SK-N-MC (cell line): ENCODE measurements at regions not wholly inside any gene's neighbourhood (a gene's known extent, or its start where the extent isn't known, plus 50 kb on each side); places are given as distances from the start of the nearest gene placed in this dataset.

Source experiments
- DNase-seq: peaks from one replicate; pipeline ENCODE4 v3.0.0-alpha.2; 2011; ENCODE audit warnings: low read depth, low spot score
- H3K27ac ChIP-seq: fragments of 200-600 bp; sonication (generic); 2 replicates; pipeline ENCODE4 v1.5.1; 2016; ENCODE audit warnings: mixed run types
- H3K36me3 ChIP-seq: fragments of 200-600 bp; sonication (generic); 2 replicates; pipeline ENCODE4 v1.6.1; 2017; ENCODE audit warnings: antibody characterized with exemption, low read length, mixed read lengths; ENCODE audit not compliant: insufficient read depth
- H3K4me3 ChIP-seq: fragments of 200-600 bp; sonication (generic); 2 replicates; pipeline ENCODE4 v1.5.1; 2016
- H3K9ac ChIP-seq: fragments of 200-600 bp; sonication (generic); 2 replicates; pipeline ENCODE4 v1.8.0; 2017; ENCODE audit warnings: mixed run types, mixed read lengths; ENCODE audit not compliant: insufficient read length
- H3K9me3 ChIP-seq: fragments of 200-600 bp; sonication (generic); 2 replicates; pipeline ENCODE4 v1.6.1; 2017; ENCODE audit warnings: low read depth, mild to moderate bottlenecking, antibody characterized with exemption, low read length, moderate library complexity, mixed read lengths
- EZH2 ChIP-seq: fragments of 200-600 bp; sonication (generic); IDR thresholded peaks from one replicate; pipeline ENCODE4 v1.6.1; 2017; ENCODE audit warnings: antibody characterized with exemption
- FOXP2 ChIP-seq: optimal IDR thresholded peaks from 2 replicates; pipeline ENCODE3; 2011; ENCODE audit warnings: mild to moderate bottlenecking, moderate library complexity; ENCODE audit not compliant: insufficient read depth; ENCODE audit errors: extremely low read length, control extremely low read depth
- POLR2AphosphoS5 ChIP-seq: IDR thresholded peaks from 2 replicates; pipeline ENCODE4 v1.6.1; 2012; ENCODE audit warnings: mild to moderate bottlenecking, low read depth, low read length, borderline replicate concordance

GRCh38 chrX:10932842-10933440 lies 178.2 kb upstream of the HCCS start:
- H3K9ac ChIP-seq: no peak overlapping the region
- no peak overlapping the region for H3K27ac ChIP-seq
- no peaks in the 10 kb centered on the region for H3K36me3 ChIP-seq
- no peak overlapping the region for H3K4me3 ChIP-seq
- no peak for DNase-seq
- H3K9me3 ChIP-seq: no peaks in the 10 kb centered on the region
- no peak for TF ChIP-seq EZH2
- TF ChIP-seq FOXP2: no peak
- TF ChIP-seq POLR2AphosphoS5: no peak

GRCh38 chrX:10935501-10935900 lies 175.6 kb upstream of the HCCS start:
- no peaks in the 10 kb centered on the region for H3K36me3 ChIP-seq
- DNase-seq: no peak
- H3K9ac ChIP-seq: no peak overlapping the region
- TF ChIP-seq POLR2AphosphoS5: no peak
- no peak for TF ChIP-seq FOXP2
- no peak for TF ChIP-seq EZH2
- H3K9me3 ChIP-seq: no peaks in the 10 kb centered on the region
- no peak overlapping the region for H3K4me3 ChIP-seq
- no peak overlapping the region for H3K27ac ChIP-seq

- Histone ChIP-seq H3K4me3 (no peak overlapping the region), H3K9ac (no peak overlapping the region), H3K9me3 (no peaks in the 10 kb centered on the region), H3K36me3 (no peaks in the 10 kb centered on the region), H3K27ac (no peak overlapping the region)
- no peak for DNase-seq
- TF ChIP-seq EZH2 (no peak), FOXP2 (no peak), POLR2AphosphoS5 (no peak)
Measured at GRCh38 chrX:10936976-10937375, 174.2 kb upstream of the HCCS start.

DNA sequence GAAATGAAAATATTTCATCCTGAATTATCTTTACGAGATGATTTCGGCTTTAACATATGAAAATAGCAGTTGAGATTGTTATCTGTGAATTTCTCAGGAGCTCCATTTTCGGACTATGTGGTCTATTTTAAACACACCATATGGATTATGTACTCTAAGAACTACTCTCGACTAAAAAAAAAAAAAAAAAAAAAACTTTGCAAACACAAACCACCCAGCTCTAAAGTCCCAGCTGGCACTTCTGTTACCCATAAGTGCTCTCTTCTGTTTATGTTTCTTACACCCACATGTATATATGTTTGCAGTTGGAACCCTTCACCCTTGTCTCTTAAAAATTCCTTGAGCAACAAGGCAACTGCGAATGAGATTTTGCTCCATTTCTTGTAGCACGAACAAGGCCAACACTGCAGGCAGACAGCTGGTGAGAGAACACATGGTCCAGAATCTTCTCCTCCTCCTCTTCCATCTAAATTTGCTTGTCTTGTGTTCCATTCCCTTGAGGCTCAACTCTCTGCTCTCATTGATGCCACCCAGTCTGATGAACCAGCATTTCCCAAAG lies 172.7 kb upstream of the HCCS start:
- TF ChIP-seq FOXP2 (no peak), EZH2 (no peak), POLR2AphosphoS5 (no peak)
- Histone ChIP-seq H3K9ac (no peak overlapping the region), H3K27ac (peak overlapping the region; percentile 31; the same call in 1 of the 2 replicates), H3K4me3 (no peak overlapping the region), H3K36me3 (no peaks in the 10 kb centered on the region), H3K9me3 (no peaks in the 10 kb centered on the region)
- DNase-seq: no peak

DNA sequence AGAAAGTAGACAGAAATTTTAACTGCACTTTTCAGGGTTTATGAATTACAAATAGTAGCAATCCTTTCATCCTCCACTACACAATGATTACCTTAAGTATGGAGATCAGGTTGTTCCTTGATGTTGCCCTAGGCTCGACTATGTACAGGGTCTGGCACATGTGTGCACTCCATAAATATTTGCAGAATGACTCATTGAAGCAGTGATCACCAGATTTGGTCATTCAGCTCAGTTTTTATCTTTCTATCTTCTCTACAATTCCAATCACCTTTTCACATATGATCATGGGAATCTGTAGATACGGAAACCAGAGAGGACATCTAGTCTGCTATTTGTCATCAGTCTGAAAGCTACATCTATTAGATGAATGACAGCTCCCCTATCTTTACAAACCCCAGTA lies 171.7 kb upstream of the HCCS start:
- DNase-seq: no peak
- no peaks in the 10 kb centered on the region for H3K36me3 ChIP-seq
- no peak overlapping the region for H3K4me3 ChIP-seq
- TF ChIP-seq EZH2 (no peak), FOXP2 (no peak), POLR2AphosphoS5 (no peak)
- no peaks in the 10 kb centered on the region for H3K9me3 ChIP-seq
- no peak overlapping the region for H3K9ac ChIP-seq
- no peak overlapping the region for H3K27ac ChIP-seq

DNA sequence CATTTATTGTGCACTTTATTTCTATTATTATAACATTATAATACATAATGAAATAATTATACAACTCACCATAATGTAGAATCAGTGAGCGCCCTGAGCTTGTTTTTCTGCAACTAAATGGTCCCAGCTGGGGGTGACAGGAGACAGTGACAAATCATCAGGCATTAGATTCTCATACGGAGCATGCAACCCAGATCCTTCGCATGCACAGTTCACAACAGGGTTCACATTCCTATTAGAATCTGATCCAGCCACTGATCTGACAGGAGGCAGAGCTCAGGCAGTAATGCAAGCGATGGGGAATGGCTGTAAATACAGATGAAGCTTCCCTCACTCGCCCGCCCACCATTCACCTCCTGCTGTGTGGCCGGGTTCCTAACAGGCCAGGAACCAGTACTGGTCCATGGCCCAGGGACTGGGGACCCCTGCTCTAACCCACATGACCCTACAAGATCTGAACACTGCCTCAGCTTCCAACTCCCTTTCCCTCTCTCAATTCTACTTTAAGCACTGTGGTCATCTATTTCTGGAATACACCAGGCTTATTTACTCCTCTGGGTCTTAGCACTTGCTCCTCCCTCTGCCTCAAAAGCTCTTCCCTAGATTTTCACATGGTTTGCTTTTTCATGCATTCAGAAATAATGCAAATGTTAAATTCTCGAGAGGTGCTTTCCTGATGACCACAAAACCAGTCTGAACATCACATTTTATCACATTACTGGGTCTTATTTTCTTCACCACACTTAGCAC lies 166.8 kb upstream of the HCCS start:
- no peak for DNase-seq
- H3K36me3 ChIP-seq: no peaks in the 10 kb centered on the region
- H3K27ac ChIP-seq: no peak overlapping the region
- TF ChIP-seq EZH2: no peak
- no peak for TF ChIP-seq FOXP2
- no peak for TF ChIP-seq POLR2AphosphoS5
- H3K4me3 ChIP-seq: no peak overlapping the region
- H3K9ac ChIP-seq: no peak overlapping the region
- no peaks in the 10 kb centered on the region for H3K9me3 ChIP-seq

DNA sequence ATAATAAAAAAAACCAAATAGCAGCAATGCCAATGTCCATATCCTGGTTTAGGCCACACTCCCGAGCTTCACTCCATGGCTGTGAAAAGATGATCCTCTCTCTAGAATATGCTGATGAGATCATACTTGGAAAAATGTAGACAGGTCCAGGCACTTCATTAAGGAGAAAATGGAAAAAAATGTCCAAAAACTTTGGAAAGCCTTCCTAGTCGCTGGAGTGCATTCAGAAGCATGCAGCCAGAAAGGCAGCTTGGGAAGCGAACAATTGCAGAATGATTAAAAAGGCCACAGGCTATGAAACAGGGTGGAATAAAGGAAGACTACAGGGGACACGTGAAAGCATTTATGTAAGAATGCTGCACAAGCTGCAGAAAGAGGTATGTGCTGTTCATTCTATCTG lies 165.6 kb upstream of the HCCS start:
- Histone ChIP-seq H3K4me3 (no peak overlapping the region), H3K9ac (no peak overlapping the region), H3K27ac (no peak overlapping the region), H3K9me3 (no peaks in the 10 kb centered on the region), H3K36me3 (no peaks in the 10 kb centered on the region)
- DNase-seq: no peak
- TF ChIP-seq POLR2AphosphoS5 (no peak), FOXP2 (no peak), EZH2 (no peak)

DNA sequence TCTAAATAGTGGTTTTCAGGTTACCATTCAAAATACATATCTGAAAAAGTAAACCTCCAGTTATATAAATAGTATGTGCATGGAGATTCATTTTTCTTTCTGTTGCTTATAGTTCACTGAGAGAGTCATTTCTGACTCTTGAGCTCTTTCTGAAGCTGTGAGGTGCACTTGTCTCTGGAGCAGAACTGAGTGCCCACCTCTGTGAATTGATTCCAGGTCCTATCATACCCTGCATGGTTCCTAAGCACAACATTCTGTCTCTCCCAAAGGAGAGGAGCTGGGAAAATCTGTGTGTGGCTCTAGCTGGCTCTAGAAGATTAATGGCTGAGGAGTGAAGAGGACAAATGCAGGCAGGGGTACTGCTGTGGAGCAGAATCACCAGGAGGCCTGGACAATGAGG lies 161.6 kb upstream of the HCCS start:
- TF ChIP-seq POLR2AphosphoS5 (no peak), EZH2 (no peak), FOXP2 (no peak)
- DNase-seq: no peak
- Histone ChIP-seq H3K4me3 (no peak overlapping the region), H3K27ac (no peak overlapping the region), H3K9me3 (no peaks in the 10 kb centered on the region), H3K36me3 (no peaks in the 10 kb centered on the region), H3K9ac (no peak overlapping the region)

DNA sequence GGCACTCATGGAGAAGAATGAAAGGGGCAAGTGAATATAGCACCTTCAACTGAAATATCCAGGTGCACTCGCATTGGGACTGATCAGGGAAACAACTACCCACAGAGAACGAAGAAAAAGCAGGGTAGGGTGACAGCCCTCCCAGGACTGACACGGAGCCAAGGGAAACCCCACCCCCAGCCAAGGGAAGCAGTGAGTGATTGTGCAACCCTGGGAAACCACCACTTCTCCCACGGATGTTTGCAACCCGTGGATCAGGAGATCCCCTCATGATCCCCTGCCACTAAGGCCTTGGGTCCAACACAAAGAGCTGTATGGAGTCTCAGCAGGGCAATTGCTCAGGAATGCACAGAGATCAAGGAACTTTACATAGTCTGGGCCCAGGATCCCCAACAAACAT lies 158.5 kb upstream of the HCCS start:
- Histone ChIP-seq H3K9ac (no peak overlapping the region), H3K36me3 (no peaks in the 10 kb centered on the region), H3K4me3 (no peak overlapping the region), H3K9me3 (no peaks in the 10 kb centered on the region), H3K27ac (no peak overlapping the region)
- DNase-seq: no peak
- no peak for TF ChIP-seq POLR2AphosphoS5
- no peak for TF ChIP-seq EZH2
- no peak for TF ChIP-seq FOXP2
